SHP77 (cell line): ENCODE measurements at regions not wholly inside any gene's neighbourhood (a gene's known extent, or its start where the extent isn't known, plus 50 kb on each side); places are given as distances from the start of the nearest gene placed in this dataset.

Experiments used
- DNase-seq, 2 experiments: peaks; one replicate each; lab custom pipeline; 2025; lab: John Stamatoyannopoulos, UW

DNA sequence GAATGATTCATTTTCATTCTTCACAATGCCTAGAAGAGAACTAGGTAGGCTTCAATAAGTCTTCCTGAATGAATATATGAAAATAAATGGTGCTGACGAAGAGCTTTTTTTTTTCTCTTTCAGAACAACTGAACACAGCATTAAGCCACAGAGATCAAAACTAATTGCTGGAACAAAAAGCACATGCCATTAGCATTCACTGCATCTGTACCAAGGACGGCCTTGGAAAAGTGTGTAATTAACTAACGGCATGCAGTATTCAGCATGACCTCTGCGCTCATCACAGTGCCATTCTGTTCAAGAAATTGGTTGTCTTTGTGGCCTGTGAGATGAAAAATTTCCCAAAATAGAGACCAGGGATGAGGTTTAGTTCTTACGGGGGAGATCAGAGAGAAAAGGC is 99.3 kb downstream of the NUDT12 start:
- DNase-seq = no peak

- DNase-seq = no peak
Observed at GRCh38 chr5:103461243-103461642, 101.3 kb downstream of the NUDT12 start.

DNA sequence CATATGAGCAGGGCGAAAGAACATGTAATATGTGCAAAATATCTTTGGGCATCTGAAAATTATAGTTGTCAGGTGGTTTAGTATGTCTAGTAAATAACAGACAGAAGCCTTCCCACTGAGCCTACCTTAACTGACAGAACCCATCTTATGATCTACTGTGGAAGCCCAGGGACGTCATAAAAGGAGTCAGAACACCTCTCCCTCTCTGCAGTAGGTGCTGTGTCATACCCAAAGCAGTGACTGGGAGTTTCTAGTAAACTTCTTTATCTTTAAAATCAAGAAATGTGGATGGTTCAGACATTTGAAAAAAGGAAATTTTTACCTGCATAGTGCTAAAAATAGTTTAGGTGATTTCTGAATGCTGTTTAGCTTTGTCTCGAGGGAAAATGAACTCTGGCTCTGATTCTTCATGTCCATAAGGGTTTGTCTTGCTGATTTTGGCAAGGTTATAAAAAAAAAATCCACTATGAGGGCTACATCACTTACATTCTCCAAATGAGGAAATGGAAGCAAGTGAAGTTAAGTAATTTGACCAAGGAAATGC is 104.0 kb downstream of the NUDT12 start:
- DNase-seq = no peak

DNA sequence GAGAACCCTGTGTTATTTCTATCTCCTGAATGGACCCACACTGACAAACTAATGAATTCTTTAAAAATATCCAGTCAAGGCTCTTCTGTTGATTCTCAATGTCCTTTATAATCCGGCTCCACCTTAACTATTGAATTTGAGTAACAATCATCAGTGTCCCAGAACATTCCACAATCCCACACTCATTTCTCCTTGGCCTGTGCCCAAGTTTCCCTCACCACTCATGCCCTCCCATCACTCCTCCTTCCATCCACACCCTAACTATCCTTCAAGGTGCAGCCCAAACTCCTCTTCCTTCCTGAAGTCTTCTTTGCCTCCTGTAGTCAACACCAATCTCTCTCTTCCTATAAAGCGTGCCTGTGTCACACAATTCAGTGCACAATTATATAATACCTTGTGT is 106.1 kb downstream of the NUDT12 start:
- DNase-seq = no peak

GRCh38 chr5:103455796-103456195 is 106.8 kb downstream of the NUDT12 start:
- DNase-seq = no peak

DNA sequence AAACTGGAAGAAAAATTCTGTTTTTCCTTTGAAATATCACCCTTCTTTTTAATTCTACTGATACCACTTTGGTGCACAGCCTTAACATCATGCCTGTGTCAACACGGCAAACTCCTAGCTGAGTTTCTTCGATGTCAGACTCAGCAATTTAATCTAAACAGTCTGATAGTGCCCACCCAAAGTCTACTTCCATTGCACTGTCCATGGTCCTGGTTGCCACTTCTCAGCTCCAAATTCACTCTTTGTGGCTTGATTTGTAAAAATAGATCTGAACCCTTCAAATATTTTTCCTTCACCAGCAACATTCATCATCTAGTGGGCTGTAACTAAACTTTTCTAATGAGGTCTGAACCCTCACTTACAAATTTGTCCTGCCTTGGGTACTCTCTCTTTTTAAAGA is 107.8 kb downstream of the NUDT12 start:
- DNase-seq = no peak

GRCh38 chr5:103452666-103453065 is 109.9 kb downstream of the NUDT12 start:
- DNase-seq = no peak

- DNase-seq = no peak
Observed at GRCh38 chr5:103452089-103452488, 110.5 kb downstream of the NUDT12 start.

- no peak for DNase-seq
Observed at GRCh38 chr5:103451261-103451660, 111.3 kb downstream of the NUDT12 start.

GRCh38 chr5:103450333-103451061 is 112.1 kb downstream of the NUDT12 start:
- DNase-seq = no peak

DNA sequence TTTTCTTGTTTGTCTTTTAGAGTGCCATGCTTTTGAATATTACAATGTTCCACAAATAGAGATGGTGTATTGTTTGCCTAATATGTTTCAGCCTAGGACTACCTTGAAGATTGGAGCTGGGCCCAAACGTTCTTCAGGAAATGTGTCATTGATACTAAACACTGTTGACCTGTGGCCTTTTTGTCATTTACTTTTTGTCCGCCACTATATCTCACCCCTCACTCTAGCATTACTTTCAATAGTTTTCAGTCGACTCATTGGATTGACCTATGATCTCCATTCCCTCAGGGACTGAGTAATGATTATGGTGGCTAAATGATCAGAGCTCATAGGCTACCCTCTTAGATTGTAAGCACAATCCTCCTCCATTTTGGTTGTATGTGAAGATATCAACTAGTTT is 115.8 kb downstream of the NUDT12 start:
- DNase-seq = no peak

GRCh38 chr5:103445426-103446035 is 117.1 kb downstream of the NUDT12 start:
- DNase-seq = no peak

DNA sequence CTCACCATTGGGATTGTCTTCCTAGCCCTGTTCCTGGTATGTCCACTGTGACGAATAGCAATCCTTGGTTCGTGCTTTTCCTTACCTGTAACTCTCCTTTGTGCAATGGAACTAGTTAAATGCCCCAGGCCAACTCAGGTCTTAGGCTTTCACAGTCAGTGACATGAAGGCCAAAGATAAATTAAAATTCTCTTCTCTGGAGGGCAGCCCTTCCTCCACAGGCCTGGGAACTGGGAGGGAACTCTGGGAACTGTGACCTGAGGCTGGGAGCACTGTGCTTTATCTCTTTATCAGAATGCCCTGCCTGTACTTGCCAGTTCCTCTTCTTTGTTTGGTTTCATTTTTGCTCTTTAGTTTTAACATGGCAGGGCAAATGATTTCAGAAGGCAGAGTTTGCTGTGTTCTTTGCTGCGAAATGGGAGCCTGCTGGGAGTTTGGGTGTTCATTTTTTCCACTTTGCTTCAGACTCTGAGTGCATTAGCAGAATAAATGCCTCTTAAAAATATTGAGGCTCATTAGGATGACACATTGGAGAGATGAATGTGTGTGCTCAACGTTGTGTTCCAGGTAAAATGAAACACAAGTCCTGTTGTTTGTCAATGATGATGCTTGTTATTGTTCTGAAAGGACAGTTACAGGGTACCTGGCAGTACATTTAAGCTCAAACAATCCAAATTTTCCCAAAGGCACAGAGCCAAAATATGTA is 118.1 kb downstream of the NUDT12 start:
- no peak for DNase-seq

- no peak for DNase-seq
Observed at GRCh38 chr5:103442750-103443149, 119.8 kb downstream of the NUDT12 start.

GRCh38 chr5:103441523-103441922 is 121.1 kb downstream of the NUDT12 start:
- DNase-seq = no peak

DNA sequence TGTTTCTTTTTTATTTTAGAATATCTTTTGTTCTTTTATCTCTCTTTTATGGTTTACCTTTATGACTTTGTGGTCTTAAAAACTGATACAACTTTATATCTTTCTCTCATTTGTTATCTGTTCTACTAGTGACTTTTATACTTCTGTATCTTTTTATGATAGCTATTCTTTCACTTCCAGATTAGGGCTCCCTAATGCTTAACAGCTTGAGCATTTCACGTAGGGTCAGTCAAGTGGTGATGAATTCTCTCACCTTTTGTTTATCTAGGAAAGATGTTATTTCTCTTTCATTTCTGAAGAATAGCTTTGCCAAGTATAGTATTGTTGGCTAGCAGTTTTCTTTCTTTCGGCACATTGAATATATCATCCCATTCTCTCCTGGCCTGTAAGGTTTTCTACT is 123.6 kb downstream of the NUDT12 start:
- DNase-seq = no peak

DNA sequence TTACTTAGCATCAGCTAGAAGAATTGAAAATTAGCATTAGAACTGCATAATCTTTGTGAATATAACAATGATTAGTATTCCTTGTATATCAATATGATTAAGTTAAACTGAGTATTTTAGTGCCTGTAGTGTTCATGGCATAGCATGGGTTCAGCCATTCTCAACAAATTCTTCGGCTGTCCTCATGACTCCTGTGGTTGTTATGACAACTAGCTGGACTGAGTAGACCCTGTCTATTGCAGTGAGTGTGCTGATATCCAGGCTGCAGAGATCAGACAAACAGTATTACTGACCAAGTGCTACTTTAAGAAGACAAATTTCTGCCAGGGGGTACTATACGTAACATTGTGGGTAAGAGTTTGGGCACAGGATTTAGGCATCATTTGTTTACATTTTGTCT is 125.9 kb downstream of the NUDT12 start:
- no peak for DNase-seq

DNA sequence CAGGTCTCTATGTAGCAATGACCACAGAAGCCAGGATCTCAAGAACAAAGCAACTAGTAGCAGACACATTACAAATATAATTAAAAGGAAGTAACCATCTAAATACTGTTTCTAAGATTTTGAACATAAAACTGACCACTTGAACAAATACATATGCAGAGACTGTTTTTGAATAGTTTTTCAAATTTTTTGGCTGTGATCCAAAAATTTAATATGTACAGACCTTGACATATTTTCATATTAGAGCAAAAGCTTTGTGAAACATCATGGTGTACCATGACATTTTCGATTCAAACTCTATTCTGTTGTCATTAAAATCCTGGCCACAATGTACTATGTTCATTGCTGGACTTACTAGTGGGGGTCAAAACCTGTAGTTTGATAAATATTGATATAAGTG is 126.5 kb downstream of the NUDT12 start:
- no peak for DNase-seq

DNA sequence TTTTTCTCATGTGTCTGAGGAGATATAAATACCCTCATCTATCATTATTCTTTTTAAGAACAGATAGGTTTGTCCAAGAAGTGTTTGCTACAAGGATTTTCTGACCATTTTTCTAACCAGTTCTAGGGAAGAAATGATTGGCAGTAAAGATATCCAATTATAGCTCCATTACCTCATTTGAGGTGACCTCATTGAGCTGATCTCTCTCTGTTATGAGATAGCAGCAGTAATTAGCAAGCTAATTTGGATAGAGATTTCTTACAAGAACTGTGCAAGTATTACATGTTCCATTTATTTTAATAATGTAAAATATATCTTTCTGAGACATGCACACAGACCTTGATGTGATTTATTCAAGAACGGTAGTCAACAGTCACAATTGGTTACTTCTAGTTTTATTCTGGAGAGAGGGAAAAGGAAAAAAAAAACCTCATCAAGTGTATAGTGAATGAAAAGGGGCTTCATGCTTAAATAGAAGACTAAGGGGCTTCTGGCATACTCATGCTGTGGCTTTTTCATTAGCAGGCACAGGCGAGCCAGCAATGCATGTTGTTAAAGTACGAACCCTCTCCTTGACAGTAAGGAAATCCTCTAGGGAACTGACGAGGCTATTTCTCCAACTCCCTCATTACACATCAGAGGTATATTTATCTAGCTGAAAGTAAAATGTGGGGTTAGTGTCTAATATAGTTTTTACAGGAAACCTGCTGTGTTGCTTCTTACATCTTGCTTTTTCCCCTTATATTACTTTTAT is 127.3 kb downstream of the NUDT12 start:
- no peak for DNase-seq

DNA sequence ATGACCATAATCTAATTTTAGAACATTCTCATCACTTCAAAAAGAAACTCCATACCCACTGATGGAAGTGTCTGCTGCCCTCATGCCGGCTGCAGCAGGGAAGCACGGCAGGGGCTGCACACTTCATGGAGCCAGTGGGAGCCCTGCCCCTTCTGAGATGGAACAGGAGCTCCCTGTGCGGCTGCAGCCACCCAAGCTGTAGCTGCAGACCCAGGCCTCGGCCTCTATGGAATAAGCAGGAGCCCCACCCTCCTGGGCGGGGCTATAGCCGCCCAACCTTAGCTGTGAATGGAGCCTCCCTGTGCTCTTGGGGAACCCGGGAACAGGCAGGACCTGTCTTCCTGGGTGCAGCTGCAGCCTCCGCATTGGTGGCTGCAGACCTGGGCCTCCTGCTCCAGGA is 128.5 kb downstream of the NUDT12 start:
- DNase-seq = peak in 1 of 2 experiments; percentile 69

DNA sequence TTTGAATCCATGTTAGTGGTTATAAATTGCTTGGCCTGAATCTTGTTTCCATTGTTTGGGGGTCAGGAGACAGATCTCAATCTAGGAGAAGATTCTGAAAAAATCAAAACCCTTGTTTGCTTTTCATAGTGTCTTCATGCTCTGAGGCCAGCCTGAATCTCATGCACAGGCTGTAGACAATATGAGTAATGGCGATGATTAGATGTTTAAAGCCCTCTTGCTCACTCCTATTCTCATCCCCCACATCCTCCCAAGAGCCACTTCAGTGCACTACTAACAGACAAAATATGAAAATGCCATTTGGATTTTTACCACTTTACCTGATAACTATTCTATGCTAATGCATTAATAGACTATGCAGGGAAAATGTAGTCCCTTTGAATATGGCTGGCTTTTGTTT is 129.4 kb downstream of the NUDT12 start:
- DNase-seq = no peak

DNA sequence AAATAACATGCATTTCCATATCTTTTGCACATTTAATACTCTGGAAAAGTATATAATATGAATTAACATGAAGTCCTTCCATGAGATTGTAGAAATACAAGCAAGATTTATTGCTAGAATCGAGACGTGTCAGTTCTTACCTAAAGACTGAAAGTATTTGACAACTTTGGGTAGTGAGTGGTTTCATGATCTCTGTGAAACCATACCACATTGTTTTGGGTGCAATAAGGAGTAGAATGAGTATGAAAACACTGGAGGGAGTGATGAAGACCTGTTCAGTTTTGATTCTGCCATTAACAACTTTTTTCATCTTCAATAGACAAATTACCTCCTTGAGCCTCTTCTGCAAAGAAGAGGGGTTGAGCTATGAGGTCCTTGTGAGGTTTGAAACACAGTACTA is 133.7 kb downstream of the NUDT12 start:
- DNase-seq = no peak
